H1 (cell line): ENCODE measurements at regions not wholly inside any gene's neighbourhood (a gene's known extent, or its start where the extent isn't known, plus 50 kb on each side); places are given as distances from the start of the nearest gene placed in this dataset.

ENCODE experiments used
- CTCF ChIA-PET: fragments of 300-600 bp; sonication (Branson Sonifier 250); formaldehyde crosslinking; loops from one replicate; lab custom pipeline; 2021; ENCODE audit not compliant: partially characterized antibody; lab: Charles Lee
- POLR2A ChIA-PET: fragments of 300-600 bp; sonication (Branson Sonifier 250); formaldehyde crosslinking; loops from one replicate; lab custom pipeline; 2021; ENCODE audit warnings: inconsistent platforms; ENCODE audit not compliant: partially characterized antibody; lab: Charles Lee
- DNase-seq, 2 experiments: peaks; one replicate each; pipeline versions ENCODE4 v3.0.0 to v3.0.0-alpha.2; 2010 to 2022; ENCODE audit warnings: low spot score in 2 of 2, low read depth in 1 of 2, mixed read lengths in 1 of 2
- FAIRE-seq: peaks from 2 replicates; lab custom pipeline; 2011; peaks lifted over from hg19 to GRCh38; lab: Jason Lieb, UNC
- H2AFZ ChIP-seq: 2 replicates; pipeline ENCODE4 v1.8.1; 2012; ENCODE audit warnings: low read length, inconsistent platforms
- H2AK5ac ChIP-seq: 2 replicates; pipeline ENCODE4 v1.6.1; 2013; ENCODE audit warnings: low read depth, low read length
- H2BK120ac ChIP-seq: replicated peaks from 2 replicates; pipeline ENCODE3; 2013; ENCODE audit warnings: low read depth, low read length, inconsistent platforms
- H2BK12ac ChIP-seq: 2 replicates; pipeline ENCODE4 v1.6.1; 2013; ENCODE audit warnings: low read depth, low read length
- H2BK15ac ChIP-seq: 2 replicates; pipeline ENCODE4 v1.6.1; 2013; ENCODE audit warnings: low read length
- H2BK20ac ChIP-seq: 2 replicates; pipeline ENCODE4 v1.6.1; 2013; ENCODE audit warnings: low read length
- H2BK5ac ChIP-seq: 2 replicates; pipeline ENCODE4 v1.6.1; 2013; ENCODE audit warnings: low read depth, low read length
- H3K14ac ChIP-seq: 2 replicates; pipeline ENCODE4 v1.6.1; 2013; ENCODE audit warnings: inconsistent platforms; ENCODE audit not compliant: insufficient read length
- H3K18ac ChIP-seq: 2 replicates; pipeline ENCODE4 v1.6.1; 2013; ENCODE audit warnings: low read length; ENCODE audit errors: extremely low read depth
- H3K23ac ChIP-seq: 2 replicates; pipeline ENCODE4 v1.6.1; 2013; ENCODE audit warnings: inconsistent platforms; ENCODE audit not compliant: insufficient read length
- H3K23me2 ChIP-seq: 2 replicates; pipeline ENCODE4 v1.6.1; 2013; ENCODE audit warnings: low read depth, low read length
- H3K27ac ChIP-seq: 2 replicates; pipeline ENCODE4 v1.6.1; 2011; ENCODE audit warnings: low read depth, low read length, inconsistent platforms
- H3K27me3 ChIP-seq, 4 experiments: replicated peaks in 1 of 4; 1 replicate in 1 of 4; 2 replicates in 3 of 4; pipeline versions ENCODE4 v1.6.1 to v1.8.1; 2011 to 2013; ENCODE audit warnings: low read length in 3 of 4, mild to moderate bottlenecking in 3 of 4, inconsistent platforms in 2 of 4, mixed read lengths in 2 of 4, moderate library complexity in 1 of 4; ENCODE audit not compliant: control insufficient read depth in 3 of 4, insufficient read depth in 3 of 4; ENCODE audit errors: extremely low read depth in 1 of 4
- H3K36me3 ChIP-seq, 4 experiments: 2 replicates each; pipeline versions ENCODE4 v1.6.1 to v1.8.1; 2011 to 2013; ENCODE audit warnings: mild to moderate bottlenecking in 4 of 4, low read length in 3 of 4, moderate library complexity in 2 of 4, control low read depth in 1 of 4, inconsistent platforms in 1 of 4; ENCODE audit not compliant: insufficient read depth in 4 of 4, control insufficient read depth in 2 of 4
- H3K4ac ChIP-seq: replicated peaks from 2 replicates; pipeline ENCODE3; 2013; ENCODE audit warnings: low read length, low read depth, mixed read lengths, inconsistent platforms; ENCODE audit not compliant: insufficient read length
- H3K4me1 ChIP-seq, 4 experiments: replicated peaks in 1 of 4; 1 replicate in 1 of 4; 2 replicates in 3 of 4; pipeline versions ENCODE4 v1.6.1 to v1.8.1; 2011 to 2013; ENCODE audit warnings: low read length in 3 of 4, inconsistent platforms in 2 of 4, mixed read lengths in 1 of 4; ENCODE audit not compliant: insufficient read depth in 4 of 4, control insufficient read depth in 3 of 4
- H3K4me2 ChIP-seq, 2 experiments: 2 replicates each; pipeline versions ENCODE4 v1.6.1 to v1.8.1; 2011 to 2013; ENCODE audit warnings: low read depth in 2 of 2, low read length in 2 of 2, control low read depth in 1 of 2, inconsistent platforms in 1 of 2, mild to moderate bottlenecking in 1 of 2; ENCODE audit not compliant: insufficient read depth in 1 of 2
- H3K4me3 ChIP-seq, 4 experiments: fragments of 200-600, 300-600 bp in 1 of 4; sonication (generic), shearing (Covaris generic), sonication (Bioruptor Twin) in 1 of 4; 2 replicates each; pipeline versions ENCODE4 v1.5.1 to v1.8.1; 2011 to 2016; ENCODE audit warnings: low read length in 4 of 4, low read depth in 3 of 4, control low read depth in 2 of 4, inconsistent platforms in 2 of 4, mild to moderate bottlenecking in 2 of 4, mixed read lengths in 1 of 4, moderate library complexity in 1 of 4; ENCODE audit not compliant: insufficient read depth in 2 of 4; ENCODE audit errors: extremely low read depth in 1 of 4
- H3K56ac ChIP-seq: replicated peaks from 2 replicates; pipeline ENCODE3; 2013; ENCODE audit warnings: low read depth, mild to moderate bottlenecking, mixed read lengths, low read length, inconsistent platforms; ENCODE audit not compliant: insufficient read length
- H3K79me1 ChIP-seq: 2 replicates; pipeline ENCODE4 v1.6.1; 2013; ENCODE audit warnings: low read depth, low read length, control low read depth
- H3K79me2 ChIP-seq, 2 experiments: 2 replicates each; pipeline versions ENCODE4 v1.6.1 to v1.8.1; 2012 to 2013; ENCODE audit warnings: low read length in 2 of 2, mild to moderate bottlenecking in 2 of 2, inconsistent platforms in 1 of 2; ENCODE audit not compliant: insufficient read depth in 2 of 2, control insufficient read depth in 1 of 2
- H3K9ac ChIP-seq, 4 experiments: replicated peaks in 1 of 4; 1 replicate in 1 of 4; 2 replicates in 3 of 4; pipeline versions ENCODE4 v1.6.1 to v1.8.1; 2011 to 2013; ENCODE audit warnings: low read depth in 3 of 4, low read length in 3 of 4, control low read depth in 2 of 4, mild to moderate bottlenecking in 2 of 4, moderate library complexity in 2 of 4, inconsistent platforms in 1 of 4; ENCODE audit errors: extremely low read depth in 1 of 4
- H3K9me3 ChIP-seq, 2 experiments: 2 replicates each; pipeline versions ENCODE4 v1.6.1 to v1.8.1; 2012 to 2013; ENCODE audit warnings: mild to moderate bottlenecking in 2 of 2, moderate library complexity in 2 of 2, control low read depth in 1 of 2, inconsistent platforms in 1 of 2, low read depth in 1 of 2, low read length in 1 of 2, mixed read lengths in 1 of 2; ENCODE audit not compliant: insufficient read depth in 2 of 2
- H4K20me1 ChIP-seq, 2 experiments: replicated peaks in 1 of 2; 2 replicates each; pipeline versions ENCODE3 to v1.8.1; 2011 to 2013; ENCODE audit warnings: inconsistent platforms in 2 of 2, low read length in 2 of 2, mild to moderate bottlenecking in 1 of 2; ENCODE audit not compliant: insufficient read depth in 2 of 2, control insufficient read depth in 1 of 2
- H4K5ac ChIP-seq: 2 replicates; pipeline ENCODE4 v1.6.1; 2013; ENCODE audit warnings: low read length, low read depth, mixed read lengths, inconsistent platforms; ENCODE audit not compliant: insufficient read length
- H4K8ac ChIP-seq: 2 replicates; pipeline ENCODE4 v1.8.0; 2013; ENCODE audit warnings: mild to moderate bottlenecking, moderate library complexity, low read length, inconsistent platforms; ENCODE audit not compliant: insufficient read depth; ENCODE audit errors: extremely low read depth
- H4K91ac ChIP-seq: replicated peaks from 2 replicates; pipeline ENCODE3; 2013; ENCODE audit warnings: low read length, mixed read lengths, inconsistent platforms; ENCODE audit not compliant: insufficient read length
- CHD1 ChIP-seq: IDR thresholded peaks from 2 replicates; pipeline ENCODE4 v1.6.1; 2012; ENCODE audit warnings: low read depth, low read length, improper control_type of control experiment
- MAFK ChIP-seq: IDR thresholded peaks from 2 replicates; pipeline ENCODE4 v1.6.1; 2012; ENCODE audit warnings: low read depth, mild to moderate bottlenecking, improper control_type of control experiment, low read length
- SIRT6 ChIP-seq: IDR thresholded peaks from one replicate; pipeline ENCODE4 v1.7.1; 2012; ENCODE audit warnings: low read length, inconsistent platforms
- YY1 ChIP-seq: IDR thresholded peaks from 2 replicates; pipeline ENCODE4 v1.6.1; 2011; ENCODE audit warnings: low read depth, mild to moderate bottlenecking, low read length
- WGBS, 2 experiments: shearing (Covaris generic) in 1 of 2; methylation state at CpG; one replicate each; pipeline versions ENCODE4 v1.1.6 to v1.1.7; 2013 to 2015; ENCODE audit warnings: low lambda C conversion rate in 2 of 2, mixed read lengths in 2 of 2, inconsistent platforms in 1 of 2, low coverage in 1 of 2, missing lambda C conversion rate in 1 of 2; ENCODE audit not compliant: insufficient replicate concordance in 2 of 2, insufficient coverage in 1 of 2, insufficient read length in 1 of 2; ENCODE audit errors: extremely low coverage in 1 of 2, missing lambda C conversion rate in 1 of 2; 5-methylcytosine and 5-hydroxymethylcytosine counted together

DNA sequence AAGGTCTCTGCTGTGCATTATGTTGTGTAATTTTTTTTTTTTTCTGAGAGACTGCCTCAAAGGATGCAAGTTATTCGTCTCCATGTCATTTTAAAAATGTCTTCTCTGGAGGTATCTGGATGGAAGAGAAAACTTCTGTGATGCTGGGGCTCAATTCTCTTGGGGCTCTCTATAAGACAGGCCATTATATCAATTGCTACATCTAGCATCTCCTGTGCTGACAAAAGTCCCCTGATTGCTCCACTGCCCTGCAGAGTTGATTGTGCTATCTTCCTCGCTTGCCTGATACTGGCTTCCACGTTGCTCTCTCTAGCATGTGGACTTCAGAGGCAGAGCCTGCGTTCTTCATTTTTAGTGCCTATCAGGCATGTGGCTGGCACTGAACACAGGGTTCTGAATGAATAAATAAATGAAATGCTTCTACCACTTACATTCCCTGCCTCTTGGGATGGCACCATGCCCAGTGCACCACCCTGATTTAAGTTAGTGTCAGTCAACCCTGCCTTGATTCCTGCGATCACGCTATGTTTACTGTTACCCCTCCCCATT, 1035.5 kb upstream of the EEF2KMT start:
- no peaks in the 10 kb centered on the region for H3K23me2 ChIP-seq
- H2BK15ac ChIP-seq: no peak overlapping the region
- DNase-seq (no peak), FAIRE-seq (no peak)
- no peak overlapping the region for H2BK12ac ChIP-seq
- H4K5ac ChIP-seq: no peak overlapping the region
- no peaks in the 10 kb centered on the region for H4K20me1 ChIP-seq
- CTCF ChIA-PET: interaction anchor here (1.5 to 3.3 kb wide), 2 partner anchors 9 to 14 kb away, joined by 5 to 21 read pairs; no protein-coding TSS in a partner anchor
- H3K4me1 ChIP-seq: no peaks in the 10 kb centered on the region
- H3K4ac ChIP-seq: no peak overlapping the region
- no peak overlapping the region for H3K4me3 ChIP-seq
- H3K56ac ChIP-seq: no peak overlapping the region
- no peaks in the 10 kb centered on the region for H3K27me3 ChIP-seq
- no peaks in the 10 kb centered on the region for H3K9me3 ChIP-seq
- no peak overlapping the region for H4K91ac ChIP-seq
- no peak overlapping the region for H3K4me2 ChIP-seq
- H3K18ac ChIP-seq: no peak overlapping the region
- H3K36me3 ChIP-seq: no peaks in the 10 kb centered on the region
- H4K8ac ChIP-seq: no peak overlapping the region
- 89% methylated on average over 6 of the region's 6 CpGs; no CpG with 5 or more reads in 1 of the 2 experiments for WGBS, 2 experiments
- no peak overlapping the region for H2BK20ac ChIP-seq
- no peaks in the 10 kb centered on the region for H3K79me1 ChIP-seq
- no peak overlapping the region for H3K9ac ChIP-seq
- no peak overlapping the region for H3K27ac ChIP-seq
- no peak overlapping the region for H2BK5ac ChIP-seq
- no peak overlapping the region for H2AFZ ChIP-seq
- H2AK5ac ChIP-seq: no peak overlapping the region; the same call in 1 of the 2 replicates
- H3K23ac ChIP-seq: no peak overlapping the region
- H3K14ac ChIP-seq: no peak overlapping the region
- TF ChIP-seq CHD1: no peak
- no peak for TF ChIP-seq YY1
- no peak for TF ChIP-seq MAFK
- no peak for TF ChIP-seq SIRT6
- H3K79me2 ChIP-seq: no peaks in the 10 kb centered on the region
- no peak overlapping the region for H2BK120ac ChIP-seq
- POLR2A ChIA-PET: no interaction called here
